AG10803 (cell line): ENCODE measurements at regions not wholly inside any gene's neighbourhood (a gene's known extent, or its start where the extent isn't known, plus 50 kb on each side); places are given as distances from the start of the nearest gene placed in this dataset.
"Not testable (repeated sequence)": the region's sequence is repeated elsewhere in the genome, so short reads cannot be mapped to it uniquely, and the experiment has no call there.

Experiments
- DNase-seq: peaks from one replicate; pipeline ENCODE4 v3.0.0; 2010; ENCODE audit warnings: low read depth
- H3K4me3 ChIP-seq: 2 replicates; pipeline ENCODE4 v1.5.1; 2011; ENCODE audit warnings: mild to moderate bottlenecking, low read length, control low read depth
- CTCF ChIP-seq: conservative IDR thresholded peaks from 2 replicates; pipeline ENCODE4 v1.5.1; 2011; ENCODE audit warnings: mild to moderate bottlenecking, low read length, control low read depth, inconsistent platforms

DNA sequence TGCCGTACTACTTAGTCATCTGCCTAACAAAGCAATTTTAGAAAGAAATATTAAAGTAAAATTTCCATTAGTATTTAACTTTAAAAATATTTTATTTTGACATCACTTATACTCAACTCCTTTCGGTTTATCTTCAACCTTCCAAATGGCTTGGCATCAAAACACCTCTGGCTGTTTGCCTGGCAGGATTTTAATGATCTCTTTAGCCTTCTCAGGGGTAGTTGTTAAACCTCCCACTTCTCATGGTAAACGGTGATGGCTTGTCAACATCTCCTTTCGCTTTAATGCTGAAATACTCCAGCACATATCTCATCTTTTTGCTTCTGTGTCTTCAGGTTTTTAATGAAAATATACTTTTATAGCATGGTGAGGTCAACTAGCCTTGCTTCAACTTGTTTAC is 747.1 kb downstream of the CETN3 start:
- no peak for DNase-seq
- H3K4me3 ChIP-seq, result no peak overlapping the region
- no peak for TF ChIP-seq CTCF

GRCh38 chr5:89638871-89639270 is 755.9 kb upstream of the MEF2C start:
- TF ChIP-seq CTCF, result no peak
- DNase-seq, result no peak
- no peak overlapping the region for H3K4me3 ChIP-seq

DNA sequence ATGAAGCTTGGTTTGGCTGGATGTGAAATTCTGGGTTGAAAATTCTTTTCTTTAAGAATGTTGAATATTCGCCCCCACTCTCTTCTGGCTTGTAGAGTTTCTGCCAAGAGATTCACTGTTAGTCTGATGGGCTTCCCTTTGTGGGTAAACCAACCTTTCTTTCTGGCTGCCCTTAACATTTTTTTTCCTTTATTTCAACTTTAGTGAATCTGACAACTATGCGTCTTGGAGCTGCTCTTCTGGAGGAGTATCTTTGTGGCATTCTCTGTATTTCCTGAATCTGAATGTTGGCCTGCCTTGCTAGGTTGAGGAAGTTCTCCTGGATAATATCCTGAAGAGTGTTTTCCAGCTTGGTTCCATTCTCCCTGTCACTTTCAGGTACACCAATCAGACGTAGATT is 751.2 kb upstream of the MEF2C start:
- not testable (repeated sequence) for DNase-seq, H3K4me3 ChIP-seq

DNA sequence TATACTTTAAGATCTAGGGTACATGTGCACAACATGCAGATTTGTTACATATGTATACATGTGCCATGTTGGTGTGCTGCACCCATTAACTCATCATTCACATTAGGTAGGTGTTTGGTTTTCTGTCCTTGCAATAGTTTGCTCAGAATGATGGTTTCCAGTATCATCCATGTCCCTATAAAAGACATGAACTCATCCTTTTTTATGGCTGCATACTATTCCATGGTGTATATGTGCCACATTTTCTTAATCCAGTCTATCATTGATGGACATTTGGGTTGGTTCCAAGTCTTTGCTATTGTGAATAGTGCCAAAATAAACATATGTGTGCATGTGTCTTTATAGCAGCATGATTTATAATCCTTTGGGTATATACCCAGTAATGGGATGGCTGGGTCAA is 747.1 kb upstream of the MEF2C start:
- DNase-seq, H3K4me3 ChIP-seq: not testable (repeated sequence)

DNA sequence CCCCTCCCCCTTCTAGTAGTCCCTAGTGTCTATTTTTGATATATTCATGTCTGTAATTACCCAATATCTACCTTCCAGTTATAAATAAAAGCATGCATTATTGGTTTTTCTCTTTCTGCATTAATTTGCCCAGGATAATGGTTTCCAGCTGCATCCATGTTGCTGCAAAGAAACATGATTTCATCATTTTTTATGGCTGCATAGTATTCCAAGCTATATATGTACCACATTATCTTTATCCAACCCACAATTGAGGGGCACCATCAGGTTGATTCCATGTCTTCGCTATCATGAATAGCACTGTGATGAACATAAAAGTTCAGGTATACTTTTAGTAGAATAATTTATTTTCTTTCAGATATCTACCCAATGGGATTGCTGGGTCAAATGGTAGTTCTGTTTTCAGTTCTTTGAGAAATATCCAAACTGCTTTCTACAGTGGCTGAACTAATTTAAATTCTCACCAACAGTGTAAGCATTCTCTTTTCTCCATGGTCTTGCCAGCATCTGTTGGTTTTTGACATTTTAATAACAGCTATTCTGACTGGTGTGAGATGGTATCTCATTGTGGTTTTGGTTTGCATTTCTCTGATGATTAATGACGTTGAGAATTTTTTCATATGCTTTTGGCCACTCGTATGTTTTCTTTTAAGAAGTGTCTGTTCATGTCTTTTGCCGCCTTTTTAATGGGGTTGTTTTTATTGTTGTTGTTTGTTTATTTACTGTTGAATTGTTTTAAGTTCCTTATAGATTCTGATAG is 746.1 kb upstream of the MEF2C start:
- DNase-seq, result peak; percentile 12
- TF ChIP-seq CTCF, result no peak

GRCh38 chr5:89615839-89616518 is 733.0 kb upstream of the MEF2C start:
- no peak for DNase-seq
- TF ChIP-seq CTCF, result no peak
- H3K4me3 ChIP-seq, result no peak overlapping the region

More for the DNA sequence above, 746.1 kb upstream of the MEF2C start:
- H3K4me3 ChIP-seq, result no peak overlapping the region

GRCh38 chr5:89613222-89613956 is 730.4 kb upstream of the MEF2C start:
- no peak overlapping the region for H3K4me3 ChIP-seq
- no peak for TF ChIP-seq CTCF
- DNase-seq, result no peak
